GM12878 (cell line): ENCODE measurements at regions not wholly inside any gene's neighbourhood (a gene's known extent, or its start where the extent isn't known, plus 50 kb on each side); places are given as distances from the start of the nearest gene placed in this dataset.

ENCODE experiments used
- ATF7 ChIP-seq: fragments of 450-650 bp; IDR thresholded peaks from 2 replicates; pipeline ENCODE4 v1.6.1; 2016; ENCODE audit warnings: low read depth, mild to moderate bottlenecking
- CTCF ChIP-seq, 3 experiments: IDR thresholded peaks in 2 of 3; conservative IDR thresholded peaks in 1 of 3; 2 replicates each; pipeline ENCODE4 v1.5.1; 2011; ENCODE audit warnings: low read depth in 3 of 3, low read length in 3 of 3, mild to moderate bottlenecking in 3 of 3, control low read depth in 2 of 3, moderate library complexity in 2 of 3, inconsistent platforms in 1 of 3, mixed read lengths in 1 of 3; ENCODE audit not compliant: control insufficient read depth in 2 of 3, insufficient read depth in 1 of 3; ENCODE audit errors: extremely low read depth in 1 of 3
- E2F4 ChIP-seq: IDR thresholded peaks from 2 replicates; pipeline ENCODE4 v1.6.1; 2012; ENCODE audit warnings: low read depth, low read length, improper control_type of control experiment
- ETV6 ChIP-seq, 2 experiments: fragments of 450-650 bp in 1 of 2; IDR thresholded peaks in 1 of 2; conservative IDR thresholded peaks in 1 of 2; 2 replicates each; pipeline ENCODE4 v1.6.1; 2014; ENCODE audit warnings: antibody characterized with exemption in 1 of 2, borderline replicate concordance in 1 of 2, low read depth in 1 of 2, mild to moderate bottlenecking in 1 of 2, moderate library complexity in 1 of 2
- EZH2 ChIP-seq: IDR thresholded peaks from 2 replicates; pipeline ENCODE4 v1.6.1; 2012; ENCODE audit warnings: low read depth, mild to moderate bottlenecking, control low read depth, inconsistent platforms, low read length, borderline replicate concordance; ENCODE audit not compliant: control insufficient read depth
- FOS ChIP-seq: IDR thresholded peaks from 3 replicates; pipeline ENCODE4 v1.6.1; 2011; ENCODE audit warnings: borderline replicate concordance; ENCODE audit not compliant: insufficient read length; ENCODE audit errors: extremely low read depth
- FOXK2 ChIP-seq: fragments of 450-650 bp; IDR thresholded peaks from 2 replicates; pipeline ENCODE4 v1.6.1; 2017; ENCODE audit warnings: mild to moderate bottlenecking, moderate library complexity
- HDAC6 ChIP-seq: fragments of 200-600 bp; sonication (generic); IDR thresholded peaks from one replicate; pipeline ENCODE4 v1.8.0; 2017; ENCODE audit warnings: antibody characterized with exemption; ENCODE audit not compliant: unreplicated experiment
- NR2C2 ChIP-seq: IDR thresholded peaks from 2 replicates; pipeline ENCODE4 v1.6.1; 2011; ENCODE audit warnings: borderline replicate concordance, low read depth; ENCODE audit not compliant: control insufficient read depth, insufficient read length
- SKIL ChIP-seq: fragments of 450-650 bp; IDR thresholded peaks from 2 replicates; pipeline ENCODE4 v1.6.1; 2017; ENCODE audit warnings: mild to moderate bottlenecking, low read depth, inconsistent platforms; ENCODE audit not compliant: poor library complexity, severe bottlenecking
- SMC3 ChIP-seq: IDR thresholded peaks from 2 replicates; pipeline ENCODE4 v1.6.1; 2011; ENCODE audit warnings: low read length, improper control_type of control experiment, borderline replicate concordance
- SREBF2 ChIP-seq: IDR thresholded peaks from 2 replicates; pipeline ENCODE4 v1.6.1; 2012; ENCODE audit warnings: mild to moderate bottlenecking, low read length
- USF1 ChIP-seq: IDR thresholded peaks from 2 replicates; pipeline ENCODE4 v1.6.1; 2011; ENCODE audit warnings: borderline replicate concordance, low read depth, mild to moderate bottlenecking, moderate library complexity, mixed read lengths, low read length; ENCODE audit not compliant: insufficient read depth; ENCODE audit errors: extremely low read length
- TF ChIP-seq, protein P1 (sequence below): fragments of 450-650 bp; IDR thresholded peaks from 2 replicates; pipeline ENCODE4 v1.6.1; 2016; ENCODE audit warnings: mild to moderate bottlenecking

- TF ChIP-seq CTCF (IDR thresholded peaks at IDR 0.05 in 2 of 3, conservative IDR thresholded peaks at IDR 0.05 in 1 of 3; ENCODE audit: control insufficient read depth in 2 of 3, extremely low read depth in 1 of 3, insufficient read depth in 1 of 3, low read depth in 3 of 3, low read length in 3 of 3), result no peak
- TF ChIP-seq SREBF2, result no peak
- TF ChIP-seq SKIL, result no peak
- TF ChIP-seq SMC3, result no peak
- TF ChIP-seq FOS, result no peak
- no peak for TF ChIP-seq ATF7
- TF ChIP-seq USF1, result no peak
- TF ChIP-seq, protein P1, sequence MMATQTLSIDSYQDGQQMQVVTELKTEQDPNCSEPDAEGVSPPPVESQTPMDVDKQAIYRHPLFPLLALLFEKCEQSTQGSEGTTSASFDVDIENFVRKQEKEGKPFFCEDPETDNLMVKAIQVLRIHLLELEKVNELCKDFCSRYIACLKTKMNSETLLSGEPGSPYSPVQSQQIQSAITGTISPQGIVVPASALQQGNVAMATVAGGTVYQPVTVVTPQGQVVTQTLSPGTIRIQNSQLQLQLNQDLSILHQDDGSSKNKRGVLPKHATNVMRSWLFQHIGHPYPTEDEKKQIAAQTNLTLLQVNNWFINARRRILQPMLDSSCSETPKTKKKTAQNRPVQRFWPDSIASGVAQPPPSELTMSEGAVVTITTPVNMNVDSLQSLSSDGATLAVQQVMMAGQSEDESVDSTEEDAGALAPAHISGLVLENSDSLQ, result no peak
- no peak for TF ChIP-seq NR2C2
- TF ChIP-seq ETV6 (conservative IDR thresholded peaks at IDR 0.05 in 1 of 2, IDR thresholded peaks at IDR 0.05 in 1 of 2; ENCODE audit: borderline replicate concordance in 1 of 2, low read depth in 1 of 2), result no peak
- no peak for TF ChIP-seq FOXK2
- TF ChIP-seq HDAC6, result no peak
- no peak for TF ChIP-seq E2F4
- TF ChIP-seq EZH2, result no peak
These were observed 437.5 kb downstream of the BTBD3 start for GRCh38 chr20:12355185-12355584.
